ENCODE measurements at regions not wholly inside any gene's neighbourhood (a gene's known extent, or its start where the extent isn't known, plus 50 kb on each side); places are given as distances from the start of the nearest gene placed in this dataset.

GRCh38 chr3:59160133-59160746 lies 110.4 kb upstream of the CFAP20DC start:
- no peak overlapping the region for H3K27ac Mint-ChIP-seq
- no peaks in the 10 kb centered on the region for H3K36me3 Mint-ChIP-seq (ENCODE audit: low read depth)
- intact Hi-C loops (cut with micrococcal nuclease), result no loop called here
- ChIA-PET POLR2A (no interaction called here), CTCF (no interaction called here)
- no peak overlapping the region for H3K4me3 Mint-ChIP-seq
- DNase-seq, result no peak
- peaks cover 11% of the 10 kb centered on the region for H3K27me3 Mint-ChIP-seq
- no peaks in the 10 kb centered on the region for H3K9me3 Mint-ChIP-seq
- H3K4me1 Mint-ChIP-seq (ENCODE audit: low read depth), result no peaks in the 10 kb centered on the region
- no peak for ATAC-seq
- TF ChIP-seq CTCF (IDR thresholded peaks at IDR 0.05), result no peak

GRCh38 chr3:59153648-59154047 lies 103.8 kb upstream of the CFAP20DC start:
- POLR2A ChIA-PET, result no interaction called here
- intact Hi-C loops (cut with micrococcal nuclease), result no loop called here
- Mint-ChIP-seq H3K27me3 (peaks cover 22% of the 10 kb centered on the region), H3K4me1 (ENCODE audit: low read depth) (no peaks in the 10 kb centered on the region), H3K4me3 (no peak overlapping the region), H3K36me3 (ENCODE audit: low read depth) (no peaks in the 10 kb centered on the region), H3K9me3 (peaks cover 6% of the 10 kb centered on the region), H3K27ac (no peak overlapping the region)
- no peak for TF ChIP-seq CTCF (IDR thresholded peaks at IDR 0.05)
- DNase-seq (no peak), ATAC-seq (no peak)
- CTCF ChIA-PET, result no interaction called here

GRCh38 chr3:59152943-59153342 lies 103.1 kb upstream of the CFAP20DC start:
- Mint-ChIP-seq H3K9me3 (peaks cover 6% of the 10 kb centered on the region), H3K27me3 (peaks cover 23% of the 10 kb centered on the region), H3K4me1 (ENCODE audit: low read depth) (no peaks in the 10 kb centered on the region), H3K27ac (no peak overlapping the region), H3K36me3 (ENCODE audit: low read depth) (no peaks in the 10 kb centered on the region), H3K4me3 (no peak overlapping the region)
- DNase-seq (no peak), ATAC-seq (no peak)
- TF ChIP-seq CTCF (IDR thresholded peaks at IDR 0.05), result no peak
- intact Hi-C loops (cut with micrococcal nuclease), result no loop called here
- ChIA-PET POLR2A (no interaction called here), CTCF (no interaction called here)

- no peak for ATAC-seq
- intact Hi-C loops (cut with micrococcal nuclease), result no loop called here
- no peaks in the 10 kb centered on the region for H3K4me1 Mint-ChIP-seq (ENCODE audit: low read depth)
- peaks cover 18% of the 10 kb centered on the region for H3K27me3 Mint-ChIP-seq
- H3K36me3 Mint-ChIP-seq (ENCODE audit: low read depth), result no peaks in the 10 kb centered on the region
- H3K9me3 Mint-ChIP-seq, result peaks cover 11% of the 10 kb centered on the region
- DNase-seq, result no peak
- no peak overlapping the region for H3K4me3 Mint-ChIP-seq
- H3K27ac Mint-ChIP-seq, result no peak overlapping the region
- CTCF ChIA-PET, result no interaction called here
- TF ChIP-seq CTCF (IDR thresholded peaks at IDR 0.05), result no peak
- POLR2A ChIA-PET, result no interaction called here
These were observed 100.2 kb upstream of the CFAP20DC start for GRCh38 chr3:59150039-59150438.

- Mint-ChIP-seq H3K27ac (no peak overlapping the region), H3K4me1 (ENCODE audit: low read depth) (no peaks in the 10 kb centered on the region), H3K27me3 (peaks cover 16% of the 10 kb centered on the region), H3K36me3 (ENCODE audit: low read depth) (no peaks in the 10 kb centered on the region), H3K9me3 (peaks cover 11% of the 10 kb centered on the region), H3K4me3 (no peak overlapping the region)
- DNase-seq, result no peak
- CTCF ChIA-PET, result no interaction called here
- POLR2A ChIA-PET, result no interaction called here
- intact Hi-C loops (cut with micrococcal nuclease), result no loop called here
- ATAC-seq, result no peak
- no peak for TF ChIP-seq CTCF (IDR thresholded peaks at IDR 0.05)
These were observed 99.3 kb upstream of the CFAP20DC start for GRCh38 chr3:59149166-59149565.

Data from activated CD8-positive, alpha-beta T cell treated with anti-CD3 and anti-CD28 coated beads for 36 hours (primary cell).